ENCODE measurements at regions not wholly inside any gene's neighbourhood (a gene's known extent, or its start where the extent isn't known, plus 50 kb on each side); places are given as distances from the start of the nearest gene placed in this dataset.

GRCh38 chr4:126445596-126445995 is 1130.8 kb downstream of the FAT4 start:
- Histone ChIP-seq H3K9me3 (ENCODE audit: control insufficient read depth in 2 of 3, insufficient read depth in 1 of 3, low read length in 3 of 3) (no peaks in the 10 kb centered on the region), H3K27me3 (ENCODE audit: control insufficient read depth, insufficient read depth, low read length) (no peaks in the 10 kb centered on the region), H3K4me3 (ENCODE audit: low read length in 3 of 3) (no peak overlapping the region), H3K4me1 (ENCODE audit: control insufficient read depth in 2 of 3, insufficient read depth in 2 of 3, low read depth in 1 of 3, low read length in 3 of 3) (no peaks in the 10 kb centered on the region), H3K9ac (ENCODE audit: low read length in 3 of 3) (no peak overlapping the region), H3K27ac (ENCODE audit: low read depth in 2 of 2, low read length in 2 of 2) (no peak overlapping the region), H3K36me3 (ENCODE audit: control insufficient read depth in 2 of 3, insufficient read depth in 3 of 3, low read length in 3 of 3) (no peaks in the 10 kb centered on the region)
- FAIRE-seq (no peak), DNase-seq (no peak)
- intact Hi-C loops (cut with DNase I) = no loop called here
- TF ChIP-seq, protein P1, sequence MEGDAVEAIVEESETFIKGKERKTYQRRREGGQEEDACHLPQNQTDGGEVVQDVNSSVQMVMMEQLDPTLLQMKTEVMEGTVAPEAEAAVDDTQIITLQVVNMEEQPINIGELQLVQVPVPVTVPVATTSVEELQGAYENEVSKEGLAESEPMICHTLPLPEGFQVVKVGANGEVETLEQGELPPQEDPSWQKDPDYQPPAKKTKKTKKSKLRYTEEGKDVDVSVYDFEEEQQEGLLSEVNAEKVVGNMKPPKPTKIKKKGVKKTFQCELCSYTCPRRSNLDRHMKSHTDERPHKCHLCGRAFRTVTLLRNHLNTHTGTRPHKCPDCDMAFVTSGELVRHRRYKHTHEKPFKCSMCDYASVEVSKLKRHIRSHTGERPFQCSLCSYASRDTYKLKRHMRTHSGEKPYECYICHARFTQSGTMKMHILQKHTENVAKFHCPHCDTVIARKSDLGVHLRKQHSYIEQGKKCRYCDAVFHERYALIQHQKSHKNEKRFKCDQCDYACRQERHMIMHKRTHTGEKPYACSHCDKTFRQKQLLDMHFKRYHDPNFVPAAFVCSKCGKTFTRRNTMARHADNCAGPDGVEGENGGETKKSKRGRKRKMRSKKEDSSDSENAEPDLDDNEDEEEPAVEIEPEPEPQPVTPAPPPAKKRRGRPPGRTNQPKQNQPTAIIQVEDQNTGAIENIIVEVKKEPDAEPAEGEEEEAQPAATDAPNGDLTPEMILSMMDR (IDR thresholded peaks at IDR 0.05; ENCODE audit: borderline replicate concordance, extremely low read depth, insufficient read depth) = no peak

DNA sequence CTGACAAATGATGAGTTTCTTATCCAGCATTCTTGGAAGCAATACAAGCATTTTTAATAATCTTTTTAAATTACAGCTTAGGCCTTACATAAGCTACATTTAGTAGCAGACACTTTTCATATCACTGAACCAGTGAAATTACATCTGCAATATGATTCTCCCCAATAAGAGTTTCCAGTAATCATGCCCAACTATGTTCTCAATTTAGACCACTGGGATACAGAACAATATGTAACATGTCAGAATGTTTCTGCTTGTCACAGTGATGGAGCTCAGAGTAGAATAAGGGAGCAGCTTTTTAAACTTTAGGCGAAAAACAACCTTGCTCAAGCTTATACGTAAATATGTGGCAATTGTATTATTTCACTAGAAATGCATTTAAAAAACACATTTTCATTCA is 1132.2 kb downstream of the FAT4 start:
- Histone ChIP-seq H3K4me1 (ENCODE audit: control insufficient read depth in 2 of 3, insufficient read depth in 2 of 3, low read depth in 1 of 3, low read length in 3 of 3) (no peaks in the 10 kb centered on the region), H3K27ac (ENCODE audit: low read depth in 2 of 2, low read length in 2 of 2) (no peak overlapping the region), H3K4me3 (ENCODE audit: low read length in 3 of 3) (no peak overlapping the region), H3K9ac (ENCODE audit: low read length in 3 of 3) (no peak overlapping the region), H3K36me3 (ENCODE audit: control insufficient read depth in 2 of 3, insufficient read depth in 3 of 3, low read length in 3 of 3) (no peaks in the 10 kb centered on the region), H3K9me3 (ENCODE audit: control insufficient read depth in 2 of 3, insufficient read depth in 1 of 3, low read length in 3 of 3) (no peaks in the 10 kb centered on the region), H3K27me3 (ENCODE audit: control insufficient read depth, insufficient read depth, low read length) (no peaks in the 10 kb centered on the region)
- TF ChIP-seq, protein P1 (IDR thresholded peaks at IDR 0.05; ENCODE audit: borderline replicate concordance, extremely low read depth, insufficient read depth) = no peak
- DNase-seq = no peak
- no peak for FAIRE-seq
- intact Hi-C loops (cut with DNase I) = no loop called here

DNA sequence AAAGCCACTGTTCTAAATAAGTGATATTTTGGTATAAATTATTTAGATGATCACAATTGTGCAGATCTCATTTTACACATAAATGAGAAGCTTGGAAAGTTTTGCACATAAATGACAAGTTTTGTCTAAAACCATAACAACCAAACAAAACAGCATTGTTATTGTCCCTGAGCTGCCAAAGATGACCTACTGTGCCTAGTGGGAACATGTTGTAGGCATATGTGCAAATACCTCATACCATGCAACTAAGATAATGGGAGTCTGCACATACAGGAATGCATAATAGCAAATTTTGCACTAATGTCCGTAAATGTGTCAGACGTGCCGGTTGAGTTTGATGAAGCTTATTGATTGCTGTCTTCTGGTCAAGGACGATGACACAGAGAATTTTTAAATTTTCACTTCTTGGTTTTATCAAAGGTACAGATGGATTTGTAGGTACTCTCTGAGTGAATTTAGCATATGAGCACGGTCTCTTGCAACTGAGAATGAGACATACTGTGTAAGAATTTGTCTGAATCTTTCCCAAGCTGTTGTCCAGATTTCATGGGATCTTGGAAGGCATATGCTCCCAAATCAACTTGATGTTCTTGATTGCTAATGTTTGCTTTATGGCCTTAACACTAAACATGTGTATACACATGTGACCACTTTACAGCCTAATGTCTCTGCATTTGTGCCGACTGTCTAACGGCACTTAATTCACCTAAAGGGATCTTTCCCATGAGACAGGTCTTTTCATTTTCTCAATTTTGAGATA is 1133.5 kb downstream of the FAT4 start:
- intact Hi-C loops (cut with DNase I) = no loop called here
- FAIRE-seq = no peak

More for the DNA sequence above, 1133.5 kb downstream of the FAT4 start:
- DNase-seq = no peak
- no peaks in the 10 kb centered on the region for H3K9me3 ChIP-seq (ENCODE audit: control insufficient read depth in 2 of 3, insufficient read depth in 1 of 3, low read length in 3 of 3)
- H3K4me1 ChIP-seq (ENCODE audit: control insufficient read depth in 2 of 3, insufficient read depth in 2 of 3, low read depth in 1 of 3, low read length in 3 of 3) = no peaks in the 10 kb centered on the region
- H3K27me3 ChIP-seq (ENCODE audit: control insufficient read depth, insufficient read depth, low read length) = no peaks in the 10 kb centered on the region
- no peak overlapping the region for H3K9ac ChIP-seq (ENCODE audit: low read length in 3 of 3)
- H3K4me3 ChIP-seq (ENCODE audit: low read length in 3 of 3) = no peak overlapping the region
- no peaks in the 10 kb centered on the region for H3K36me3 ChIP-seq (ENCODE audit: control insufficient read depth in 2 of 3, insufficient read depth in 3 of 3, low read length in 3 of 3)
- TF ChIP-seq, protein P1 (IDR thresholded peaks at IDR 0.05; ENCODE audit: borderline replicate concordance, extremely low read depth, insufficient read depth) = no peak
- H3K27ac ChIP-seq (ENCODE audit: low read depth in 2 of 2, low read length in 2 of 2) = no peak overlapping the region

All from kidney (tissue), 13 donors.